ENCODE measurements at regions not wholly inside any gene's neighbourhood (a gene's known extent, or its start where the extent isn't known, plus 50 kb on each side); places are given as distances from the start of the nearest gene placed in this dataset.

GRCh38 chr5:117065161-117065560, 490.5 kb upstream of the SEMA6A start:
- no peak for DNase-seq
- no peak overlapping the region for H3K4me2 ChIP-seq
- ChIA-PET POLR2A (ENCODE audit: unreplicated experiment) (no interaction called here), CTCF (no interaction called here)
- 0 out of 2 replicates have a peak, but pooled peaks cover 4% of the 10 kb centered on the region for H3K27me3 ChIP-seq (ENCODE audit: insufficient read depth, low read depth)
- no peaks in the 10 kb centered on the region for H3K36me3 ChIP-seq (ENCODE audit: low read depth)
- H2AFZ ChIP-seq, result no peak overlapping the region
- no peaks in the 10 kb centered on the region for H3F3A ChIP-seq (ENCODE audit: insufficient read depth, low read depth)
- no peaks in the 10 kb centered on the region for H3K9me2 ChIP-seq (ENCODE audit: insufficient read depth)
- H3K4me1 ChIP-seq (replicated peaks; ENCODE audit: insufficient read depth), result no peaks in the 10 kb centered on the region
- intact Hi-C loops (cut with micrococcal nuclease; ENCODE audit: unreplicated experiment), result no loop called here
- no peak overlapping the region for H3K27ac ChIP-seq
- no peak overlapping the region for H3K4me3 ChIP-seq
- H4K20me1 ChIP-seq (ENCODE audit: insufficient read depth), result no peaks in the 10 kb centered on the region
- no peak for TF ChIP-seq EZH2 (IDR thresholded peaks at IDR 0.05; ENCODE audit: low read depth)
- no peak for TF ChIP-seq CTCF (conservative IDR thresholded peaks at IDR 0.05)
- H3K9me3 ChIP-seq (ENCODE audit: insufficient read depth, low read depth), result no peaks in the 10 kb centered on the region
- BruUV-seq (replicated peaks), result no TSS peak
- H3K79me2 ChIP-seq (ENCODE audit: low read depth), result no peaks in the 10 kb centered on the region

DNA sequence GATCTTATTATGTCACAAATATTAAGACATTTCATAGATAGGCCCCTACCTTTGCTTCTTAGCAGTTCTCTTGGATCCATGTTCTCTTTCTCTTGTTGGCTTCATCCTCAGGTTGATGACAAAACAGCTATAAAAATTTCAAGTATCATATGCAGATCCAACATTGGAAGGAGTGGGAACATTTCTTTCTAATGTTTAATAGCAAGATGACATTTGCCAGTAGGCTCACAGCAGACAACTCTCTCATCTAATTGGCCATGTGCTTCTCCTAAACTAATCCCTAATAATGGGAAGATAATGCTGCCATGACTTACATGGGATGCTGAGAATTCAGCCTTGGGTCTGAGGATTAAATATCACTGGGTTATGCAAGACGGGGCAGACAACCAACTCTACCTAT, 485.5 kb upstream of the SEMA6A start:
- Histone ChIP-seq H2AFZ (no peak overlapping the region), H3K4me3 (no peak overlapping the region), H3K27ac (no peak overlapping the region), H3F3A (ENCODE audit: insufficient read depth, low read depth) (no peaks in the 10 kb centered on the region), H4K20me1 (ENCODE audit: insufficient read depth) (no peaks in the 10 kb centered on the region), H3K9me2 (ENCODE audit: insufficient read depth) (no peaks in the 10 kb centered on the region), H3K36me3 (ENCODE audit: low read depth) (no peaks in the 10 kb centered on the region), H3K4me1 (replicated peaks; ENCODE audit: insufficient read depth) (no peaks in the 10 kb centered on the region), H3K27me3 (ENCODE audit: insufficient read depth, low read depth) (no peaks in the 10 kb centered on the region), H3K4me2 (no peak overlapping the region), H3K9me3 (ENCODE audit: insufficient read depth, low read depth) (no peaks in the 10 kb centered on the region), H3K79me2 (ENCODE audit: low read depth) (no peaks in the 10 kb centered on the region)
- TF ChIP-seq CTCF (conservative IDR thresholded peaks at IDR 0.05), result no peak
- no peak for TF ChIP-seq EZH2 (IDR thresholded peaks at IDR 0.05; ENCODE audit: low read depth)
- intact Hi-C loops (cut with micrococcal nuclease; ENCODE audit: unreplicated experiment), result no loop called here
- POLR2A ChIA-PET (ENCODE audit: unreplicated experiment), result no interaction called here
- CTCF ChIA-PET, result no interaction called here
- no TSS peak for BruUV-seq (replicated peaks)
- DNase-seq, result no peak

DNA sequence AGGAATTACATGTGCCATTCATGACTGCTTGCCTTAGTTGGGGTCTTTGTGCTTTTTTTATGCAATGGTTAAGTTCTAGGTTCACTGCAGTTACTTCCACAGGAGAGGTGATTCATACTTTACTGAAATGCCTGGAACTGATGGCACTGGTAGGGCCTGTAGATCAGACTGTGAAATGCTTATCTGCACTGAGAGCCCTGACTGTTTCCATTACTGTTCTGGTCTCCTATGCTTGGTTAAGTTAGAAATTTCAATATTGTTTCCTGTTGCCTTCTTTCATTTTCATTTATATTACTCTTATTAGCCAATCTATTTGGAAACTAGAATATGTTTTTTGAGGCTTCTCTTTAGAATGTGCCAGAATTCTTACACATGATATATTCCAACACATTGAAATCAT, 484.1 kb upstream of the SEMA6A start:
- no peak for TF ChIP-seq CTCF (conservative IDR thresholded peaks at IDR 0.05)
- no peak for TF ChIP-seq EZH2 (IDR thresholded peaks at IDR 0.05; ENCODE audit: low read depth)
- Histone ChIP-seq H3K27ac (no peak overlapping the region), H3K27me3 (ENCODE audit: insufficient read depth, low read depth) (no peaks in the 10 kb centered on the region), H4K20me1 (ENCODE audit: insufficient read depth) (no peaks in the 10 kb centered on the region), H3F3A (ENCODE audit: insufficient read depth, low read depth) (no peaks in the 10 kb centered on the region), H3K79me2 (ENCODE audit: low read depth) (no peaks in the 10 kb centered on the region), H3K9me2 (ENCODE audit: insufficient read depth) (no peaks in the 10 kb centered on the region), H2AFZ (no peak overlapping the region), H3K36me3 (ENCODE audit: low read depth) (no peaks in the 10 kb centered on the region), H3K4me2 (no peak overlapping the region), H3K9me3 (ENCODE audit: insufficient read depth, low read depth) (no peaks in the 10 kb centered on the region), H3K4me1 (replicated peaks; ENCODE audit: insufficient read depth) (no peaks in the 10 kb centered on the region), H3K4me3 (no peak overlapping the region)
- CTCF ChIA-PET, result no interaction called here
- intact Hi-C loops (cut with micrococcal nuclease; ENCODE audit: unreplicated experiment), result no loop called here
- DNase-seq, result no peak
- BruUV-seq (replicated peaks), result no TSS peak
- POLR2A ChIA-PET (ENCODE audit: unreplicated experiment), result no interaction called here
